ENCODE measurements at regions not wholly inside any gene's neighbourhood (a gene's known extent, or its start where the extent isn't known, plus 50 kb on each side); places are given as distances from the start of the nearest gene placed in this dataset.

DNA sequence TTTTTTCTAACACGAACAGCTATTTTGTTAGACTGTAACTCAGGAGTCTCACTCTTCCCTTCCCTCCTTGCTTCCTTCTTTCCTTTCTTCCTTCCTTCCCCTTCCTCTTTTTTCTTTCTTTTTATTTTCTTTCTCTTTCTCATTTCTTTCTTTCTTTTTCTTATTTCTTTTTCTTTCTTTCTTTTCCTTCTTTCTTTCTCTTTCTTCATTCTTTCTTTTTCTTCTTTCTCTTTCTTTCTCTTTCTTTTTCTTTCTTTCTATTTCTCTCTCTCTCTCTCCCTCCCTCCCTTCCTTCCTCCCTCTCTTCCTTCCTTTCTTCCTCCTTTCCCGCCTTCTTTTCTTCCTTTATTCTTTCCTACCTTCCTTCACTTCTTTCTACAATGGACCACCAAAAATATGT is 1443.0 kb upstream of the LRRTM3 start:
- Histone ChIP-seq H3K9me3 (ENCODE audit: control insufficient read depth, low read length) (no peaks in the 10 kb centered on the region), H3K27ac (ENCODE audit: low read length, poor library complexity, severe bottlenecking) (no peak overlapping the region), H3K36me3 (ENCODE audit: control insufficient read depth in 1 of 2, insufficient read depth in 2 of 2, low read depth in 1 of 2, low read length in 2 of 2) (no peaks in the 10 kb centered on the region), H3K9ac (ENCODE audit: low read length) (no peak overlapping the region), H2AK5ac (ENCODE audit: low read length, severe bottlenecking) (no peak overlapping the region), H2BK12ac (ENCODE audit: low read length in 2 of 2) (no peak overlapping the region), H3K4me1 (ENCODE audit: control insufficient read depth, insufficient read depth, low read depth, low read length) (no peaks in the 10 kb centered on the region), H2BK15ac (ENCODE audit: low read depth, poor library complexity, severe bottlenecking) (no peak overlapping the region), H2BK120ac (ENCODE audit: low read depth, low read length) (no peak overlapping the region), H3K4me3 (ENCODE audit: insufficient read depth in 1 of 2, low read depth in 1 of 2, low read length in 2 of 2) (no peak overlapping the region), H4K8ac (ENCODE audit: low read length) (no peak overlapping the region), H4K91ac (ENCODE audit: low read length) (no peak overlapping the region), H2AFZ (ENCODE audit: low read depth, low read length) (no peak overlapping the region), H3K18ac (ENCODE audit: low read depth in 1 of 2, low read length in 2 of 2) (no peak overlapping the region), H3K27me3 (ENCODE audit: control insufficient read depth in 1 of 2, insufficient read depth in 1 of 2, low read length in 2 of 2) (no peaks in the 10 kb centered on the region), H3K4me2 (ENCODE audit: low read length, poor library complexity, severe bottlenecking) (no peak overlapping the region), H3K23ac (ENCODE audit: low read length in 2 of 2) (no peak overlapping the region), H3K14ac (ENCODE audit: low read length in 2 of 2) (no peak overlapping the region), H3K4ac (ENCODE audit: low read depth in 1 of 2, low read length in 2 of 2) (no peak overlapping the region), H3K79me1 (replicated peaks; ENCODE audit: low read length, poor library complexity, severe bottlenecking) (no peaks in the 10 kb centered on the region), H2BK5ac (ENCODE audit: low read depth, low read length, poor library complexity, severe bottlenecking) (no peak overlapping the region)
- DNase-seq = no peak
- 93% methylated on average over 1 of the region's 2 CpGs for WGBS

DNA sequence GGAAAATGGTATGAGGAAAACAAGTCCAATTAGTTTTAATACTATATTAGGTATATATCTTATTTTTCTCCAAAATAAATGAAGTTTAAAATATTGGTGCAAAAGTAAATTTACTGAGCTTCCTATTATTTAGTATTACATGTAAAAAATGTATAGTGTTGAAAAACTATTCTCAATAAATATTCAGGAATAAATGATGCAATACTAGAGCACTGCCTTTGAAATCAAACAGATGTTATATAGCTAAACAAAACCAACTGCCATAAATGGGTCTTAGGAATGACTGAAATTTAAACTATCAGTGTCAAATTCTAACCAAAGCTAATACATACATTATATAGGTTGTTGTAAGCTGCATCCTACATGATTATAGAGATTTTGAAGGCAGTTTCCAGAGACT is 1434.0 kb upstream of the LRRTM3 start:
- H2BK15ac ChIP-seq (ENCODE audit: low read depth, poor library complexity, severe bottlenecking) = no peak overlapping the region
- H2BK120ac ChIP-seq (ENCODE audit: low read depth, low read length) = no peak overlapping the region
- H3K14ac ChIP-seq (ENCODE audit: low read length in 2 of 2) = no peak overlapping the region
- no peaks in the 10 kb centered on the region for H3K79me1 ChIP-seq (replicated peaks; ENCODE audit: low read length, poor library complexity, severe bottlenecking)
- H4K91ac ChIP-seq (ENCODE audit: low read length) = no peak overlapping the region
- H3K18ac ChIP-seq (ENCODE audit: low read depth in 1 of 2, low read length in 2 of 2) = no peak overlapping the region
- H2BK5ac ChIP-seq (ENCODE audit: low read depth, low read length, poor library complexity, severe bottlenecking) = no peak overlapping the region
- H2BK12ac ChIP-seq (ENCODE audit: low read length in 2 of 2) = no peak overlapping the region
- no peaks in the 10 kb centered on the region for H3K36me3 ChIP-seq (ENCODE audit: control insufficient read depth in 1 of 2, insufficient read depth in 2 of 2, low read depth in 1 of 2, low read length in 2 of 2)
- no peak overlapping the region for H3K23ac ChIP-seq (ENCODE audit: low read length in 2 of 2)
- H3K9me3 ChIP-seq (ENCODE audit: control insufficient read depth, low read length) = peaks cover 3% of the 10 kb centered on the region
- no peaks in the 10 kb centered on the region for H3K4me1 ChIP-seq (ENCODE audit: control insufficient read depth, insufficient read depth, low read depth, low read length)
- no peak overlapping the region for H3K4ac ChIP-seq (ENCODE audit: low read depth in 1 of 2, low read length in 2 of 2)
- no peak overlapping the region for H3K4me3 ChIP-seq (ENCODE audit: insufficient read depth in 1 of 2, low read depth in 1 of 2, low read length in 2 of 2)
- H3K27ac ChIP-seq (ENCODE audit: low read length, poor library complexity, severe bottlenecking) = no peak overlapping the region
- H2AFZ ChIP-seq (ENCODE audit: low read depth, low read length) = no peak overlapping the region
- H3K27me3 ChIP-seq (ENCODE audit: control insufficient read depth in 1 of 2, insufficient read depth in 1 of 2, low read length in 2 of 2) = no peaks in the 10 kb centered on the region
- H3K9ac ChIP-seq (ENCODE audit: low read length) = no peak overlapping the region
- DNase-seq = no peak
- no peak overlapping the region for H4K8ac ChIP-seq (ENCODE audit: low read length)
- no peak overlapping the region for H3K4me2 ChIP-seq (ENCODE audit: low read length, poor library complexity, severe bottlenecking)
- H2AK5ac ChIP-seq (ENCODE audit: low read length, severe bottlenecking) = no peak overlapping the region

DNA sequence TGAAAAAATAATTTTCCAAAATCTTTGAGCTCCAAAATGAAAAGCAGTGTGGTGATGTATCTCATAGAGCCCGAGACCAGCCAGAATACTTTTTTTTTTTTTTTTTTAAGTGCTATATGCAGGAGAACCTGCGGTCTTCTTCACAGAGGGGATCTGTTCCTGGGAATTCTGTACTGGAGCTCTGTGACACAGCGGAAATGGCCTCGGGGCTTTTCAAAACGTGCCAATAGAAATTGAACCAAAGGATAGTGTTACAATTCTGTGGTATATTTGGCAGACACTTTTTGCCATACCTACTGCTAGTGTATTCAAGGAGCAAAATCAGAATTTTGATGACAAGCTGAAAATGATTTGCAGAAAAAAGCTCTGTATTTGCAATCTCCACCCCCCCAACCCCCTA is 1429.3 kb upstream of the LRRTM3 start:
- H2BK120ac ChIP-seq (ENCODE audit: low read depth, low read length) = no peak overlapping the region
- no peaks in the 10 kb centered on the region for H3K36me3 ChIP-seq (ENCODE audit: control insufficient read depth in 1 of 2, insufficient read depth in 2 of 2, low read depth in 1 of 2, low read length in 2 of 2)
- H3K14ac ChIP-seq (ENCODE audit: low read length in 2 of 2) = no peak overlapping the region
- DNase-seq = no peak
- no peak overlapping the region for H3K4me2 ChIP-seq (ENCODE audit: low read length, poor library complexity, severe bottlenecking)
- H2AFZ ChIP-seq (ENCODE audit: low read depth, low read length) = no peak overlapping the region
- no peak overlapping the region for H3K9ac ChIP-seq (ENCODE audit: low read length)
- no peak overlapping the region for H3K4me3 ChIP-seq (ENCODE audit: insufficient read depth in 1 of 2, low read depth in 1 of 2, low read length in 2 of 2)
- no peaks in the 10 kb centered on the region for H3K27me3 ChIP-seq (ENCODE audit: control insufficient read depth in 1 of 2, insufficient read depth in 1 of 2, low read length in 2 of 2)
- no peak overlapping the region for H3K4ac ChIP-seq (ENCODE audit: low read depth in 1 of 2, low read length in 2 of 2)
- H3K9me3 ChIP-seq (ENCODE audit: control insufficient read depth, low read length) = peaks cover 3% of the 10 kb centered on the region
- WGBS = 81% methylated on average over 4 of the region's 5 CpGs
- no peak overlapping the region for H2BK15ac ChIP-seq (ENCODE audit: low read depth, poor library complexity, severe bottlenecking)
- H3K18ac ChIP-seq (ENCODE audit: low read depth in 1 of 2, low read length in 2 of 2) = no peak overlapping the region
- no peaks in the 10 kb centered on the region for H3K79me1 ChIP-seq (replicated peaks; ENCODE audit: low read length, poor library complexity, severe bottlenecking)
- no peak overlapping the region for H3K27ac ChIP-seq (ENCODE audit: low read length, poor library complexity, severe bottlenecking)
- H4K8ac ChIP-seq (ENCODE audit: low read length) = no peak overlapping the region
- H2BK12ac ChIP-seq (ENCODE audit: low read length in 2 of 2) = no peak overlapping the region
- no peak overlapping the region for H3K23ac ChIP-seq (ENCODE audit: low read length in 2 of 2)
- H3K4me1 ChIP-seq (ENCODE audit: control insufficient read depth, insufficient read depth, low read depth, low read length) = no peaks in the 10 kb centered on the region
- no peak overlapping the region for H4K91ac ChIP-seq (ENCODE audit: low read length)
- H2BK5ac ChIP-seq (ENCODE audit: low read depth, low read length, poor library complexity, severe bottlenecking) = no peak overlapping the region
- no peak overlapping the region for H2AK5ac ChIP-seq (ENCODE audit: low read length, severe bottlenecking)

DNA sequence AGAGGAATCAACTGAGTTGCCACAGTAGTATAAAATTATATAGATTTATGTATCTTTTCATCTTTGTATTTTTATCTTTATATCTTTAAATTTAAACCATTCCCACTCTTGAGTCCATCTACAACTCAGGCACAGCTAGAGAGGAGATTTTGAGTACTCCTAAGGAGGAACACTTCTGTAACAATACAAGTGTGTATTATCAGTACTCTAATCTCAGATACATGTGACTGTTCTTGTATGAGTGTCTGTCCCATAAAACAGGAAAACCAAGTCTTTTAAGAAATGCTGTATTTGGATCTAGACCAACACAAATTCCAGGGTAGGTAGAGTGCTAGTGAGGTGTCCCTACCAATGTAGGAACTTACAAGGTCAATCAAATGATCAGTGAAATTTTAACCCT is 1428.0 kb upstream of the LRRTM3 start:
- Histone ChIP-seq H3K4me2 (ENCODE audit: low read length, poor library complexity, severe bottlenecking) (no peak overlapping the region), H3K36me3 (ENCODE audit: control insufficient read depth in 1 of 2, insufficient read depth in 2 of 2, low read depth in 1 of 2, low read length in 2 of 2) (no peaks in the 10 kb centered on the region), H4K8ac (ENCODE audit: low read length) (no peak overlapping the region), H3K4me1 (ENCODE audit: control insufficient read depth, insufficient read depth, low read depth, low read length) (no peaks in the 10 kb centered on the region), H3K9me3 (ENCODE audit: control insufficient read depth, low read length) (peaks cover 3% of the 10 kb centered on the region), H2BK120ac (ENCODE audit: low read depth, low read length) (no peak overlapping the region), H3K9ac (ENCODE audit: low read length) (no peak overlapping the region), H3K79me1 (replicated peaks; ENCODE audit: low read length, poor library complexity, severe bottlenecking) (no peaks in the 10 kb centered on the region), H3K18ac (ENCODE audit: low read depth in 1 of 2, low read length in 2 of 2) (no peak overlapping the region), H2AK5ac (ENCODE audit: low read length, severe bottlenecking) (no peak overlapping the region), H2BK12ac (ENCODE audit: low read length in 2 of 2) (no peak overlapping the region), H3K27ac (ENCODE audit: low read length, poor library complexity, severe bottlenecking) (no peak overlapping the region), H3K23ac (ENCODE audit: low read length in 2 of 2) (no peak overlapping the region), H4K91ac (ENCODE audit: low read length) (no peak overlapping the region), H3K4me3 (ENCODE audit: insufficient read depth in 1 of 2, low read depth in 1 of 2, low read length in 2 of 2) (no peak overlapping the region), H3K14ac (ENCODE audit: low read length in 2 of 2) (no peak overlapping the region), H2AFZ (ENCODE audit: low read depth, low read length) (no peak overlapping the region), H3K27me3 (ENCODE audit: control insufficient read depth in 1 of 2, insufficient read depth in 1 of 2, low read length in 2 of 2) (no peaks in the 10 kb centered on the region), H2BK15ac (ENCODE audit: low read depth, poor library complexity, severe bottlenecking) (no peak overlapping the region), H3K4ac (ENCODE audit: low read depth in 1 of 2, low read length in 2 of 2) (no peak overlapping the region), H2BK5ac (ENCODE audit: low read depth, low read length, poor library complexity, severe bottlenecking) (no peak overlapping the region)
- no peak for DNase-seq

All from mesenchymal stem cell (in vitro differentiated cells and primary cell).